ENCODE measurements at regions not wholly inside any gene's neighbourhood (a gene's known extent, or its start where the extent isn't known, plus 50 kb on each side); places are given as distances from the start of the nearest gene placed in this dataset.

- DNase-seq (ENCODE audit: low read depth in 2 of 2) = no peak
Observed at GRCh38 chr9:81741103-81741502, 51.8 kb upstream of the TLE1 start.

- DNase-seq (ENCODE audit: low read depth in 2 of 2) = no peak
Observed at GRCh38 chr9:81748091-81748490, 58.7 kb upstream of the TLE1 start.

- no peak for DNase-seq (ENCODE audit: low read depth in 2 of 2)
Observed at GRCh38 chr9:81753436-81753835, 64.1 kb upstream of the TLE1 start.

- no peak for DNase-seq (ENCODE audit: low read depth in 2 of 2)
Observed at GRCh38 chr9:81754245-81754644, 64.9 kb upstream of the TLE1 start.

GRCh38 chr9:81755721-81756120 lies 66.4 kb upstream of the TLE1 start:
- no peak for DNase-seq (ENCODE audit: low read depth in 2 of 2)

GRCh38 chr9:81756561-81756960 lies 67.2 kb upstream of the TLE1 start:
- no peak for DNase-seq (ENCODE audit: low read depth in 2 of 2)

GRCh38 chr9:81758123-81758797 lies 68.9 kb upstream of the TLE1 start:
- DNase-seq (ENCODE audit: low read depth in 2 of 2) = no peak

- DNase-seq (ENCODE audit: low read depth in 2 of 2) = peak; percentile 98
Observed at GRCh38 chr9:81759680-81760215, 70.4 kb upstream of the TLE1 start.

- no peak for DNase-seq (ENCODE audit: low read depth in 2 of 2)
Observed at GRCh38 chr9:81767921-81768320, 78.6 kb upstream of the TLE1 start.

GRCh38 chr9:81771571-81771970 lies 82.2 kb upstream of the TLE1 start:
- peak; percentile 82 to 86 for DNase-seq (ENCODE audit: low read depth in 2 of 2)

- peak in 1 of 2 donors; percentile 28 for DNase-seq (ENCODE audit: low read depth in 2 of 2)
Observed at GRCh38 chr9:81772144-81772543, 82.8 kb upstream of the TLE1 start.

GRCh38 chr9:81776390-81776789 lies 87.0 kb upstream of the TLE1 start:
- DNase-seq (ENCODE audit: low read depth in 2 of 2) = no peak

- no peak for DNase-seq (ENCODE audit: low read depth in 2 of 2)
Observed at GRCh38 chr9:81776834-81777233, 87.5 kb upstream of the TLE1 start.

GRCh38 chr9:81777482-81777881 lies 88.1 kb upstream of the TLE1 start:
- DNase-seq (ENCODE audit: low read depth in 2 of 2) = no peak

- DNase-seq (ENCODE audit: low read depth in 2 of 2) = no peak
Observed at GRCh38 chr9:81782313-81782995, 93.1 kb upstream of the TLE1 start.

GRCh38 chr9:81787747-81788632 lies 98.6 kb upstream of the TLE1 start:
- DNase-seq (ENCODE audit: low read depth in 2 of 2) = peak in 1 of 2 donors; percentile 19

- DNase-seq (ENCODE audit: low read depth in 2 of 2) = no peak
Observed at GRCh38 chr9:81789721-81790120, 100.4 kb upstream of the TLE1 start.

- no peak for DNase-seq (ENCODE audit: low read depth in 2 of 2)
Observed at GRCh38 chr9:81790166-81790565, 100.8 kb upstream of the TLE1 start.

GRCh38 chr9:81791076-81791475 lies 101.7 kb upstream of the TLE1 start:
- no peak for DNase-seq (ENCODE audit: low read depth in 2 of 2)

- no peak for DNase-seq (ENCODE audit: low read depth in 2 of 2)
Observed at GRCh38 chr9:81798606-81799005, 109.3 kb upstream of the TLE1 start.

GRCh38 chr9:81801190-81801589 lies 111.8 kb upstream of the TLE1 start:
- DNase-seq (ENCODE audit: low read depth in 2 of 2) = no peak

GRCh38 chr9:81804306-81804705 lies 115.0 kb upstream of the TLE1 start:
- no peak for DNase-seq (ENCODE audit: low read depth in 2 of 2)
